Activated CD4-positive, alpha-beta T cell treated with anti-CD3 and anti-CD28 coated beads for 36 hours (primary cell): ENCODE measurements at regions not wholly inside any gene's neighbourhood (a gene's known extent, or its start where the extent isn't known, plus 50 kb on each side); places are given as distances from the start of the nearest gene placed in this dataset.

Source experiments
- ATAC-seq: fragments of 200-7000 bp; cut with Tn5 transposase; one replicate; pipeline ENCODE4 v1.10.0; 2021; ENCODE audit warnings: mild to moderate bottlenecking, moderate library complexity
- CTCF ChIA-PET: fragments of 350-600 bp; sonication (Branson Sonifier 250); formaldehyde crosslinking; loops from one replicate; lab custom pipeline; 2021; ENCODE audit warnings: antibody characterized with exemption; lab: Charles Lee
- POLR2A ChIA-PET: fragments of 350-600 bp; sonication (Branson Sonifier 250); formaldehyde crosslinking; loops from one replicate; lab custom pipeline; 2021; ENCODE audit warnings: antibody characterized with exemption, inconsistent platforms; lab: Charles Lee
- DNase-seq: peaks from one replicate; pipeline ENCODE4 v3.0.0-alpha.2; 2020
- H3K27ac Mint-ChIP-seq: one replicate; pipeline ENCODE4 v1.8.0; 2021; ENCODE audit warnings: mixed read lengths
- H3K27me3 Mint-ChIP-seq: one replicate; pipeline ENCODE4 v1.8.0; 2021; ENCODE audit warnings: mixed read lengths
- H3K36me3 Mint-ChIP-seq: one replicate; pipeline ENCODE4 v1.8.0; 2021; ENCODE audit warnings: low read depth, mixed read lengths
- H3K4me1 Mint-ChIP-seq: one replicate; pipeline ENCODE4 v1.8.0; 2021; ENCODE audit warnings: mixed read lengths
- H3K4me3 Mint-ChIP-seq: one replicate; pipeline ENCODE4 v1.8.0; 2021; ENCODE audit warnings: mild to moderate bottlenecking, moderate library complexity, mixed read lengths
- H3K9me3 Mint-ChIP-seq: one replicate; pipeline ENCODE4 v1.8.0; 2021; ENCODE audit warnings: low read depth, mixed read lengths
- intact Hi-C, 2 experiments: fragments of 100-400 bp; cut with DNase I in 1 of 2; cut with micrococcal nuclease in 1 of 2; formaldehyde crosslinking; loops; one replicate each; pipeline versions ENCODE4 v1.14.2 to v1.15.1; 2022 to 2024; cut with DNase I, micrococcal nuclease

DNA sequence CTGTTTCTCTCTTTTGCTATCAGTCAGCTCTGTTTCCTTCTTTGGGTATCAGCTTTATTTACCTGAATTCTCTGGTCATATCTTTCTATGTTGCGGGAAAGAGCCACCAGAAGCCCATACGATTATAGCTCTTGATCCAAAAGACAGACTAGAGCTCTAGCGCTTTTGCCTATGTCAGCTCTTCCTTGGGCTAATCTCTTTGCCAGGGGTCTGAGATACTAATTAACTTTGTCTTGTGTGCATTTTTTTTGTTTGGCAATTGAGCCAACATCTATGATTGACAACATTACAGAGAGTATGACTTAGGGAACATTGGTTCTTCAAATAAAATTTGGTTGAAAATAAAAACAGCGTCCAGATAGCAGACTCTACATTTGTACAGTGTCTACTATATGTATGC lies 603.0 kb downstream of the KCTD16 start:
- Mint-ChIP-seq H3K36me3 (no peaks in the 10 kb centered on the region), H3K4me1 (no peaks in the 10 kb centered on the region), H3K9me3 (no peaks in the 10 kb centered on the region), H3K27me3 (no peaks in the 10 kb centered on the region), H3K4me3 (no peak overlapping the region), H3K27ac (no peak overlapping the region)
- ATAC-seq (no peak), DNase-seq (no peak)
- ChIA-PET POLR2A (no interaction called here), CTCF (interaction anchor here (0.6 kb wide), 1 partner anchor 721 kb away, joined by 3 read pairs; no protein-coding TSS in a partner anchor)
- intact Hi-C loops, result no loop called here

DNA sequence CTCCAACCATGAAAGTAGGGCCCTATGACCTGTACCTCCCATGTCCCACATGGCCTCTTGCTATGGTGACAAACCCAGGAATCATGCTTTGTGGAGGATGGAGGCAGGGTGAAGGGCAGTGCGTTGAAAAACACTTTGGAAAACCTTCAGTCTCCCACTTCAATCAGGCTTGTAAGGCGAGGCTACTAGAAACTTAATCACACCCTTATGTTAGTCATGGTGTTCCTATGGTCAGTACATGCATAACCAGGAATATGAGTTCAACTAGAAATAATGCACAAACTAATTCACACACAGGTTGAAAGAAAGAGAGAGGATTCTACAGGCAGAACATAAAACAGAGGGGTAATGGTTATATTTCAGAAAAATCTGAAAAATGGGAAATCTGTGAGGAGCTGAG lies 601.1 kb downstream of the KCTD16 start:
- CTCF ChIA-PET, result no interaction called here
- Mint-ChIP-seq H3K4me3 (no peak overlapping the region), H3K4me1 (no peaks in the 10 kb centered on the region), H3K36me3 (no peaks in the 10 kb centered on the region), H3K9me3 (no peaks in the 10 kb centered on the region), H3K27me3 (no peaks in the 10 kb centered on the region), H3K27ac (no peak overlapping the region)
- intact Hi-C loops, result no loop called here
- ATAC-seq, result no peak
- POLR2A ChIA-PET, result no interaction called here
- DNase-seq, result no peak

DNA sequence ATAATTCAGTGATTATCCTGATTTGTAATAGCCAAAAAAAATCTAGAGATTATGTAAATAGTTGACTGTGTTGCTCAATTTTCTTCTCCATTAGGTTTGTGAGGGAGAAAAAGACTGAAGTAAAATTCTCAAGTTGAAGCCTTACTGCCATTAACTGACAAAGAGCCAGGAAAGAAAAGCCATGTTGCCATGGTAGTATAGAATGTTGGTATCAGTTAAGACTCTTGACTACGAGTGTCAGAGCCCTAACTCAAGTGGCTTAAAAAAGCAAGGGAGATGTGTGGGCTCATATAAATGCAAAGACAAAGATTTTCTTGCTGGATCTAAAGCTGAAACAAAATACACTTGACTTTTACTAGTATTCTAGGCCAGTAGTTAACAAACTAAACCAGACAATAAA lies 571.7 kb downstream of the KCTD16 start:
- Mint-ChIP-seq H3K27me3 (no peaks in the 10 kb centered on the region), H3K27ac (no peak overlapping the region), H3K4me1 (no peaks in the 10 kb centered on the region), H3K9me3 (peaks cover 20% of the 10 kb centered on the region), H3K36me3 (no peaks in the 10 kb centered on the region), H3K4me3 (no peak overlapping the region)
- CTCF ChIA-PET, result no interaction called here
- POLR2A ChIA-PET, result no interaction called here
- no peak for ATAC-seq
- no peak for DNase-seq
- intact Hi-C loops, result no loop called here

DNA sequence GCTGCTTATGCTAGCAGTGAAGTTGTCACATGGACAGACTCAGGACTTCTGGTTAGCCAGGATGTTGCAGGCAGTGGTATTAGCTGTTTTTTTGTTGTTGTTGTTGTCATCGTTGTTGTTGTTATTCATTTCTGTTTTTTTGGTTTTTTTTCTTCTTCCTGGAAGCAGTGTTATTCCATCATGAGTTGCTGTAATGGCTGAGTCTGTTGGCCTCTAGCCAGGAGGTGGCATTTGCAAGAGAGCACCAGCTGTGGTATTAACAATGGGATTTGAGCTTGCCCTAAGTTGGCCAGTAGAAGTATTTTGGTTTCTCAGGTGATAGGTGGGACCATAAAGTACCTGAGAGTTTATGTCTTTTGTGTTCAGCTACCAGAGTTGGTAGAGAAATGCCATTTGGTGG lies 561.1 kb downstream of the KCTD16 start:
- intact Hi-C loops, result no loop called here
- H3K9me3 Mint-ChIP-seq, result peaks cover 22% of the 10 kb centered on the region
- H3K27ac Mint-ChIP-seq, result no peak overlapping the region
- H3K4me3 Mint-ChIP-seq, result no peak overlapping the region
- no peaks in the 10 kb centered on the region for H3K36me3 Mint-ChIP-seq
- no peaks in the 10 kb centered on the region for H3K27me3 Mint-ChIP-seq
- CTCF ChIA-PET, result no interaction called here
- POLR2A ChIA-PET, result no interaction called here
- no peaks in the 10 kb centered on the region for H3K4me1 Mint-ChIP-seq
- ATAC-seq (no peak), DNase-seq (no peak)

DNA sequence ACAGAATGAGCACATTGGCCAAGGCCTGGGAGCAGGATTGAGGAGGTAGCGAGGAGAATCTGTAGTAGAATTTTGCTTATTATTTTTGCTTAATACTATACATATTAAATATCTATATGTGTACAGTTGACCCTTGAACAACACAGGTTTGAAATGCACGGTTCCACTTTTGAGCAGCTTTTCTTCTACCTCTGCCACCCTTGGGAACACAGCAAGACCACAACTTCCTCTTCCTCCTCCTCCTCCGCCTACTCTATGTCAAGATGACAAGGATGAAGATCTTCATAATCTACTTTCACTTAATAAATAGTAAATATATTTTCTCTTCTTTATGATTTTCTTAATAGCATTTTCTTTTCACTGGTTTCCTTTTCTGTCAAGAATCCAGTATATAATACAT lies 541.4 kb downstream of the KCTD16 start:
- no peaks in the 10 kb centered on the region for H3K36me3 Mint-ChIP-seq
- no peak for ATAC-seq
- ChIA-PET CTCF (no interaction called here), POLR2A (no interaction called here)
- no peaks in the 10 kb centered on the region for H3K27me3 Mint-ChIP-seq
- intact Hi-C loops, result no loop called here
- H3K27ac Mint-ChIP-seq, result no peak overlapping the region
- H3K4me3 Mint-ChIP-seq, result no peak overlapping the region
- H3K4me1 Mint-ChIP-seq, result no peaks in the 10 kb centered on the region
- no peak for DNase-seq
- peaks cover 5% of the 10 kb centered on the region for H3K9me3 Mint-ChIP-seq

DNA sequence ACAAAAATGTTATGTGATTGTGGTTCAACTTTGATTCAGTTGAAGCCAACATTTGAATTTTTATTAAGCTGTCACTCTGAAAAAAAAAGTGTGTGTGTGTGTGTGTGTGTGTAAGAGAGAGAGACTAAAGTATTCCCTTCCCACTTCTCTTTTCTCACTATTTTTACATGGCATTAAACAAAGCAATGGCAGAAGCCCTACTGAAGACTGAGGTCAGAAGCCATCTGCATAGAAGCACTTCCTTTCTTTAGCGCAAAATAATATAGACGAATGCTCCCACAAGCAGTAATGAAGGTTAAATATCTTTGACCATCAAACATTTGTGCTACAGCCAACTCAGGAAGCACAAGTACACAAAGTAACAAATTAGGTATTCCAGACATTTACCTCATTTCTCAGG lies 540.5 kb downstream of the KCTD16 start:
- DNase-seq, result no peak
- no peak overlapping the region for H3K4me3 Mint-ChIP-seq
- H3K4me1 Mint-ChIP-seq, result no peaks in the 10 kb centered on the region
- H3K36me3 Mint-ChIP-seq, result no peaks in the 10 kb centered on the region
- H3K9me3 Mint-ChIP-seq, result peaks cover 5% of the 10 kb centered on the region
- ATAC-seq, result no peak
- intact Hi-C loops, result no loop called here
- no peaks in the 10 kb centered on the region for H3K27me3 Mint-ChIP-seq
- CTCF ChIA-PET, result no interaction called here
- H3K27ac Mint-ChIP-seq, result no peak overlapping the region
- POLR2A ChIA-PET, result no interaction called here

DNA sequence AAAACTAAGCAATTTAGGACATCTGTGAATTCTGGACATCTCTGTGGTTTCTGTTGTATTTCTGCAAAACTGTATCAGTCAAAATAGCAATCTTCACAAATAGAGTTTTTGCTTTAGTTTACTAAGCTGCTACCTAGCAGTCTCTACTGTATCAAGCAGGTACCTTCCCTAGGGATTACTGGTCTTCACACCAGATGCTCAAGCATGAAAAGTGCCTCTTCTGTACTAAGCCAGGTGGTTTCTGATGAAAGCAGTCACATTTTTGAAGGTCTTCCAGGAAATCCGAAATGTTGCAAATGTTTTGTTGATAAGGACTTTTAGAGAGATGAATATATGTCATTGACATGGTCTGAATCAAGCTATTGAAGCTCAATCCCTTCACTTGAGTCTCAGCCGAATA lies 540.0 kb downstream of the KCTD16 start:
- Mint-ChIP-seq H3K4me1 (no peaks in the 10 kb centered on the region), H3K4me3 (no peak overlapping the region), H3K27ac (no peak overlapping the region), H3K27me3 (no peaks in the 10 kb centered on the region), H3K36me3 (no peaks in the 10 kb centered on the region), H3K9me3 (peaks cover 5% of the 10 kb centered on the region)
- ATAC-seq (no peak), DNase-seq (no peak)
- ChIA-PET CTCF (no interaction called here), POLR2A (no interaction called here)
- intact Hi-C loops, result no loop called here

DNA sequence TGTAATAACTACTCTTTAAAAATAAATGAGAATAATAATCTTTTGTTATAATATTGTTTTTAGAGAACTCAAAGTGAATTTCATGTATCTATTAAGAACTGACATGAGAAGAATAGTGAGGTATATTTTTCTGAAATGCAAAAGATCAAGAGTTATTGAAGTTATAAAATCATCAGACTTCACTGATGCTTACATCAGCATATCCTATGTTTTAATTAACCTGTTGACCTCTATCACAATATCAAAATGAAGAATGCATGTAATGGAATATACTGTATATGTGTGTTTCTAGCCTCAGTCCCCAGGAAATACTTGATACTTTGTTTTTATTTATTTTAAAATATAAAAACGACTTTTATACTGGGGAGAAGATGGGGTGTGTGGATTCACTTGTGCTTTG lies 533.1 kb downstream of the KCTD16 start:
- intact Hi-C loops, result no loop called here
- Mint-ChIP-seq H3K4me1 (no peaks in the 10 kb centered on the region), H3K4me3 (no peak overlapping the region), H3K27ac (no peak overlapping the region), H3K9me3 (peaks cover 2% of the 10 kb centered on the region), H3K36me3 (no peaks in the 10 kb centered on the region), H3K27me3 (no peaks in the 10 kb centered on the region)
- CTCF ChIA-PET, result no interaction called here
- DNase-seq, result no peak
- POLR2A ChIA-PET, result no interaction called here
- ATAC-seq, result no peak

DNA sequence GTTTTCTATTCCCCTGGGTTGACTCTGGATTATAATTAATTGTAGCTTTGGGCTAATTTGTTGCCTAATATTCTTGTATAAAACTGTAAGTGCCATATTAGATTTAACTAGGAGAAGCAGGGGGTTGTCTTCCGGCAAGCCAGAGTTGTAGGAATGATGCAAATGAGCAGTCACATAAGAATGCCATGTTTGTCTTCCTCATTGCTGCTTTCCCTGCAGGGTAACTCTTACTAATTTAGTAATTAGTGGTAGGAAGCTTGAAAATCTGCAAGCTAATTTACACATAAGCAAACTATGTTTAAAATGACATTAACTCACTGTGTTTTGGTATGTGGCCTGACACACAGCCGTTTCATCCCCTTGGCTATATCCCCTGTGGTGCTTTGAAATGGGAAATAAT lies 527.8 kb downstream of the KCTD16 start:
- ChIA-PET POLR2A (no interaction called here), CTCF (no interaction called here)
- no peak for ATAC-seq
- intact Hi-C loops, result no loop called here
- Mint-ChIP-seq H3K27ac (no peak overlapping the region), H3K36me3 (no peaks in the 10 kb centered on the region), H3K4me3 (no peak overlapping the region), H3K4me1 (no peaks in the 10 kb centered on the region), H3K9me3 (peaks cover 2% of the 10 kb centered on the region), H3K27me3 (no peaks in the 10 kb centered on the region)
- no peak for DNase-seq

DNA sequence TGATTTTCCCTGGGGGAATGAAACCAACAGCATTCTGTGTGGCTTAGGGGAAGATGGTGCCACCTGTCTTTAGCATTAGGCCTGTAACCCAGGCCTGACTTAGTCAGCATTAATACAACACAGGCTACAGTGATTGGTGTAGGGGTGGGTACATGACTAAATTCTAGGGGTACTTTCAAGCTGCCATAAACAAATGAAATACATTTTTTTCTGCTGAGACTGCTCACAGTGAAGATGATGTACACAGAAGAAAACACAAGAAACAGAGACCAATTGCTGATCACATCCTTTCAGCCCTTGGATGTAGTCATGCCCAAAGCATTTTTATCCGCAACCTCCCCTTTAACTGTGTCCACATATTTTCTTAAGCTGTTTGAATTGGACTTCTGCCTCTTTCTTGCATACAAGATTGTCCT lies 527.2 kb downstream of the KCTD16 start:
- ATAC-seq (no peak), DNase-seq (no peak)
- peaks cover 2% of the 10 kb centered on the region for H3K9me3 Mint-ChIP-seq
- H3K36me3 Mint-ChIP-seq, result no peaks in the 10 kb centered on the region
- CTCF ChIA-PET, result no interaction called here
- POLR2A ChIA-PET, result no interaction called here
- intact Hi-C loops, result no loop called here
- no peak overlapping the region for H3K27ac Mint-ChIP-seq
- H3K27me3 Mint-ChIP-seq, result no peaks in the 10 kb centered on the region
- no peak overlapping the region for H3K4me3 Mint-ChIP-seq
- no peaks in the 10 kb centered on the region for H3K4me1 Mint-ChIP-seq

DNA sequence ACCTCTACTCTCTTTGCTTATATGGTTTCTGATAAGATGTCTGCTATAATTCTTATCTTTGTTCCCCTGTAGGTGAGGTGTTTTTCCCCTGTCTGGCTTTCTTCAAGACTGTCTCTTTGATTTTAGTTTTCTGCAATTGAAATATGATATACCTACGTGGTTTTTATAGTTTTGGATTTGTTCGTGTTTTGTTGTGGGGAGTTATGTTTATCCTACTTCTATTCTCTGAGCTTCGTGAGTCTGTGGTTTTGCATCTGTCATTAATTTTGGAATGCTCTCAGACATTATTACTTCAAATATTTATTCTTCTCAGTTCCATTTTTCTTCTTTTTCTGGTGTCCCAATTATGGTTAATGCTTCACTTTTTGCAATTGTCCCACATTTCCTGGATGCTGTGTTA lies 521.3 kb downstream of the KCTD16 start:
- H3K27ac Mint-ChIP-seq, result no peak overlapping the region
- ATAC-seq (no peak), DNase-seq (no peak)
- POLR2A ChIA-PET, result no interaction called here
- H3K36me3 Mint-ChIP-seq, result no peaks in the 10 kb centered on the region
- no peaks in the 10 kb centered on the region for H3K4me1 Mint-ChIP-seq
- peaks cover 5% of the 10 kb centered on the region for H3K9me3 Mint-ChIP-seq
- intact Hi-C loops, result no loop called here
- CTCF ChIA-PET, result no interaction called here
- no peak overlapping the region for H3K4me3 Mint-ChIP-seq
- H3K27me3 Mint-ChIP-seq, result no peaks in the 10 kb centered on the region

DNA sequence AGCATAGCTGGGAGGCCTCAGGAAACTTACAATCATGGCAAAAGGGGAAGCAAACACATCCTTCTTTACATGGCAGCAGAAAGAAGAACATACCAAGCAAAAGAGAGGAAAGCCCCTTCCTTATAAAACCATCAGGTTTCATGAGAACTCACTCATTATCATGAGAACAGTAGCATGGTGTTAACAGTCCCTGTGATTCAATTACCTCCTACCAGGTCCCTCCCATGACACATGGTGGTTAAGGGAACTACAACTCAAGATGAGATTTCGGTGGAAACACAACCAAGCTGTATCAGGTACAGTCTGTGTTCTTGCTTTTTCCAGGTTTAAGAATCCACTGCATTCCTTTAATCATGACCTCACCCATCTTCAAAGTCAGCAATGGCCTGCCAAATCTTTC lies 514.2 kb downstream of the KCTD16 start:
- no peaks in the 10 kb centered on the region for H3K4me1 Mint-ChIP-seq
- H3K9me3 Mint-ChIP-seq, result peaks cover 8% of the 10 kb centered on the region
- CTCF ChIA-PET, result no interaction called here
- intact Hi-C loops, result no loop called here
- H3K27ac Mint-ChIP-seq, result no peak overlapping the region
- DNase-seq (no peak), ATAC-seq (no peak)
- no peaks in the 10 kb centered on the region for H3K27me3 Mint-ChIP-seq
- no peak overlapping the region for H3K4me3 Mint-ChIP-seq
- no peaks in the 10 kb centered on the region for H3K36me3 Mint-ChIP-seq
- POLR2A ChIA-PET, result no interaction called here

DNA sequence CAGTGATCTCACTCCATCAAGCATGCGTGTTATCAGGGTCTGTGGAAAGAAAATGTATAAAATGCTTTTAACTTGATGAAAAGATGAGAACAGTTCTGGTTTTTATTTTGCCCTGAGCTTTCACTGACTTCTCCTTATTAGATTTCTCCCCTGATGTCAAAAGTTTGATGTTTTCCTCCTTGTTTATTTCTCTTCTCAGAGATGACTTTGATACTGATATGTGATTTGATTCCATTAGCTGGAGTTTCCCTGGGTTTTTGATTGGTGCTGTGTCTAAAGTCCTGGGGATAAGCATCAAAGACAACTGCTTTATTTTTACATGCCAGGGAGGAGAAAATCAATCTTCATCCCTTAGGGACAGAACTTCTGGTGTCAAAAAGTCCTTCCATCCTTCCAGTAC lies 510.0 kb downstream of the KCTD16 start:
- ATAC-seq (no peak), DNase-seq (no peak)
- ChIA-PET POLR2A (no interaction called here), CTCF (no interaction called here)
- H3K4me3 Mint-ChIP-seq, result no peak overlapping the region
- H3K36me3 Mint-ChIP-seq, result no peaks in the 10 kb centered on the region
- intact Hi-C loops, result no loop called here
- H3K27ac Mint-ChIP-seq, result no peak overlapping the region
- H3K27me3 Mint-ChIP-seq, result no peaks in the 10 kb centered on the region
- H3K4me1 Mint-ChIP-seq, result no peaks in the 10 kb centered on the region
- peaks cover 9% of the 10 kb centered on the region for H3K9me3 Mint-ChIP-seq
